H9 (cell line): ENCODE measurements at regions not wholly inside any gene's neighbourhood (a gene's known extent, or its start where the extent isn't known, plus 50 kb on each side); places are given as distances from the start of the nearest gene placed in this dataset.

Source experiments
- DNase-seq: peaks from one replicate; pipeline ENCODE4 v3.0.0-alpha.2; 2017
- H2AFZ ChIP-seq: one replicate; pipeline ENCODE4 v1.6.1; 2013; ENCODE audit warnings: mild to moderate bottlenecking, low read length, control low read depth, moderate library complexity
- H2AK5ac ChIP-seq: 2 replicates; pipeline ENCODE4 v1.6.1; 2013; ENCODE audit warnings: low read length, control low read depth, mixed read lengths; ENCODE audit not compliant: insufficient read length
- H2BK120ac ChIP-seq: one replicate; pipeline ENCODE4 v1.6.1; 2013; ENCODE audit warnings: low read depth, mild to moderate bottlenecking, low read length, control low read depth, inconsistent platforms; ENCODE audit not compliant: poor library complexity, severe bottlenecking
- H2BK12ac ChIP-seq: 2 replicates; pipeline ENCODE4 v1.6.1; 2013; ENCODE audit warnings: low read length, control low read depth, mixed read lengths, low read depth; ENCODE audit not compliant: insufficient read length
- H2BK15ac ChIP-seq: 2 replicates; pipeline ENCODE4 v1.6.1; 2013; ENCODE audit warnings: low read depth, low read length, control low read depth
- H2BK20ac ChIP-seq: one replicate; pipeline ENCODE4 v1.6.1; 2013; ENCODE audit warnings: low read depth, mild to moderate bottlenecking, low read length, control low read depth, inconsistent platforms; ENCODE audit not compliant: poor library complexity, severe bottlenecking
- H2BK5ac ChIP-seq: 2 replicates; pipeline ENCODE4 v1.6.1; 2013; ENCODE audit warnings: low read length, control low read depth, mixed read lengths; ENCODE audit not compliant: insufficient read length
- H3K14ac ChIP-seq: 2 replicates; pipeline ENCODE4 v1.6.1; 2013; ENCODE audit warnings: low read length, control low read depth; ENCODE audit not compliant: insufficient read depth
- H3K18ac ChIP-seq: 2 replicates; pipeline ENCODE4 v1.6.1; 2013; ENCODE audit warnings: low read depth, mild to moderate bottlenecking, mixed read lengths, low read length, control low read depth; ENCODE audit not compliant: insufficient read length
- H3K23ac ChIP-seq: 2 replicates; pipeline ENCODE4 v1.6.1; 2013; ENCODE audit warnings: low read length, control low read depth, mixed read lengths, low read depth; ENCODE audit not compliant: insufficient read length
- H3K23me2 ChIP-seq: 2 replicates; pipeline ENCODE4 v1.6.1; 2013; ENCODE audit warnings: low read depth, mild to moderate bottlenecking, mixed read lengths, low read length, control low read depth; ENCODE audit not compliant: insufficient read length, poor library complexity, severe bottlenecking
- H3K27ac ChIP-seq: 2 replicates; pipeline ENCODE4 v1.5.1; 2013; ENCODE audit warnings: low read length, control low read depth, mixed read lengths, low read depth; ENCODE audit not compliant: insufficient read length
- H3K27me3 ChIP-seq: 2 replicates; pipeline ENCODE4 v1.6.1; 2013; ENCODE audit warnings: low read length, control low read depth, inconsistent platforms; ENCODE audit not compliant: insufficient read depth
- H3K4ac ChIP-seq: 2 replicates; pipeline ENCODE4 v1.6.1; 2013; ENCODE audit warnings: low read depth, mild to moderate bottlenecking, control low read depth, inconsistent platforms, low read length, moderate library complexity
- H3K4me1 ChIP-seq: 2 replicates; pipeline ENCODE4 v1.6.1; 2013; ENCODE audit warnings: low read length, control low read depth, inconsistent platforms; ENCODE audit not compliant: insufficient read depth
- H3K4me2 ChIP-seq: 2 replicates; pipeline ENCODE4 v1.6.1; 2013; ENCODE audit warnings: low read length, control low read depth, mixed read lengths; ENCODE audit not compliant: insufficient read length, insufficient read depth
- H3K56ac ChIP-seq: 2 replicates; pipeline ENCODE4 v1.6.1; 2013; ENCODE audit warnings: low read depth, mild to moderate bottlenecking, mixed read lengths, low read length, control low read depth; ENCODE audit not compliant: insufficient read length
- H3K79me1 ChIP-seq: 2 replicates; pipeline ENCODE4 v1.6.1; 2013; ENCODE audit warnings: low read depth, mild to moderate bottlenecking, moderate library complexity, low read length, control low read depth, inconsistent platforms; ENCODE audit not compliant: insufficient read depth, poor library complexity, severe bottlenecking
- H3K79me2 ChIP-seq: 2 replicates; pipeline ENCODE4 v1.6.1; 2013; ENCODE audit warnings: low read length, control low read depth, inconsistent platforms; ENCODE audit not compliant: insufficient read depth
- H3K9ac ChIP-seq: 2 replicates; pipeline ENCODE4 v1.6.1; 2013; ENCODE audit warnings: low read length, control low read depth, mixed read lengths; ENCODE audit not compliant: insufficient read length; ENCODE audit errors: extremely low read depth
- H3K9me3 ChIP-seq: one replicate; pipeline ENCODE4 v1.6.1; 2013; ENCODE audit warnings: low read depth, low read length, inconsistent platforms; ENCODE audit not compliant: control insufficient read depth
- H3T11ph ChIP-seq: one replicate; pipeline ENCODE4 v1.6.1; 2013; ENCODE audit warnings: mild to moderate bottlenecking, low read length, control low read depth, inconsistent platforms
- H4K20me1 ChIP-seq: one replicate; pipeline ENCODE4 v1.6.1; 2013; ENCODE audit not compliant: control insufficient read depth, insufficient read length, insufficient read depth
- H4K5ac ChIP-seq: 2 replicates; pipeline ENCODE4 v1.6.1; 2013; ENCODE audit warnings: low read depth, mild to moderate bottlenecking, mixed read lengths, low read length, control low read depth; ENCODE audit not compliant: insufficient read length
- H4K8ac ChIP-seq: replicated peaks from 2 replicates; pipeline ENCODE4 v1.6.1; 2013; ENCODE audit warnings: low read length, control low read depth, mixed read lengths, low read depth; ENCODE audit not compliant: insufficient read length
- H4K91ac ChIP-seq: 2 replicates; pipeline ENCODE4 v1.6.1; 2013; ENCODE audit warnings: low read depth, mild to moderate bottlenecking, moderate library complexity, mixed read lengths, low read length, control low read depth; ENCODE audit not compliant: insufficient read length
- H3K27ac Mint-ChIP-seq, 3 experiments: 2 replicates in 2 of 3; 3 replicates in 1 of 3; pipeline ENCODE4 v1.8.0; 2020 to 2021; ENCODE audit warnings: mixed read lengths in 3 of 3, mild to moderate bottlenecking in 1 of 3, moderate library complexity in 1 of 3
- H3K27me3 Mint-ChIP-seq: 2 replicates; pipeline ENCODE4 v1.8.0; 2021; ENCODE audit warnings: low read depth, mild to moderate bottlenecking, moderate library complexity, mixed read lengths
- H3K36me3 Mint-ChIP-seq, 3 experiments: 2 replicates in 2 of 3; 3 replicates in 1 of 3; pipeline ENCODE4 v1.8.0; 2020 to 2021; ENCODE audit warnings: low read depth in 3 of 3, mixed read lengths in 3 of 3; ENCODE audit not compliant: insufficient read depth in 1 of 3
- H3K4me1 Mint-ChIP-seq, 2 experiments: 2 replicates each; pipeline ENCODE4 v1.8.0; 2020; ENCODE audit warnings: mixed read lengths in 2 of 2
- H3K4me3 Mint-ChIP-seq, 2 experiments: 2 replicates in 1 of 2; 3 replicates in 1 of 2; pipeline ENCODE4 v1.8.0; 2020 to 2021; ENCODE audit warnings: mild to moderate bottlenecking in 2 of 2, mixed read lengths in 2 of 2, moderate library complexity in 1 of 2
- H3K9me3 Mint-ChIP-seq, 2 experiments: 2 replicates in 1 of 2; 3 replicates in 1 of 2; pipeline ENCODE4 v1.8.0; 2020; ENCODE audit warnings: mild to moderate bottlenecking in 2 of 2, mixed read lengths in 2 of 2, moderate library complexity in 1 of 2
- CTCF ChIP-seq: fragments of 200-600 bp; sonication (generic); conservative IDR thresholded peaks from 3 replicates; pipeline ENCODE4 v1.8.0; 2021; ENCODE audit warnings: antibody characterized with exemption, mild to moderate bottlenecking
- WGBS: extraction: QIAGEN DNeasy Blood & Tissue Kit; methylation state at CpG from one replicate; pipeline ENCODE4 v1.1.7; 2013; ENCODE audit warnings: missing lambda C conversion rate, low lambda C conversion rate, mixed read lengths; ENCODE audit not compliant: insufficient read length; ENCODE audit errors: extremely low coverage; 5-methylcytosine and 5-hydroxymethylcytosine counted together

- Histone ChIP-seq H3T11ph (no peak overlapping the region), H3K4me2 (no peak overlapping the region)
- peak overlapping the region; percentile 78 to 91 (median 80); a peak in 6 of 7 replicates for H3K27ac Mint-ChIP-seq
Measured at GRCh38 chr1:80533775-80534334, 1266.9 kb upstream of the ADGRL2 start.

More at GRCh38 chr1:80533775-80534334, 1266.9 kb upstream of the ADGRL2 start:
- H4K8ac ChIP-seq, result no peak overlapping the region
- H3K4me3 Mint-ChIP-seq, result peak overlapping the region in 1 of 2 experiments; percentile 27; a peak in 3 of 5 replicates
- H3K23me2 ChIP-seq, result no peaks in the 10 kb centered on the region
- WGBS, result no CpG with 5 or more reads among the region's 2 CpGs
- H3K79me2 ChIP-seq, result no peaks in the 10 kb centered on the region
- H3K27me3 Mint-ChIP-seq, result no peaks in the 10 kb centered on the region
- H2BK120ac ChIP-seq, result no peak overlapping the region
- no peak overlapping the region for H3K23ac ChIP-seq
- no peak overlapping the region for H2BK15ac ChIP-seq
- no peak overlapping the region for H3K27ac ChIP-seq
- H3K4me1 Mint-ChIP-seq, result peaks cover 51 to 54% of the 10 kb centered on the region in 2 experiments
- DNase-seq, result no peak
- H3K56ac ChIP-seq, result no peak overlapping the region
- no peak overlapping the region for H3K14ac ChIP-seq
- no peak overlapping the region for H4K5ac ChIP-seq
- no peak for TF ChIP-seq CTCF
- H3K27me3 ChIP-seq, result no peaks in the 10 kb centered on the region
- H4K91ac ChIP-seq, result no peak overlapping the region
- H3K79me1 ChIP-seq, result no peaks in the 10 kb centered on the region
- no peak overlapping the region for H3K4ac ChIP-seq
- H2BK20ac ChIP-seq, result no peak overlapping the region
- H2AFZ ChIP-seq, result no peak overlapping the region
- H3K9me3 Mint-ChIP-seq, result no peaks in the 10 kb centered on the region
- no peak overlapping the region for H3K9ac ChIP-seq
- peaks cover 7% of the 10 kb centered on the region; the same call in 1 of the 2 replicates for H3K4me1 ChIP-seq
- no peaks in the 10 kb centered on the region for H3K36me3 Mint-ChIP-seq
- no peaks in the 10 kb centered on the region for H3K9me3 ChIP-seq
- H4K20me1 ChIP-seq, result no peaks in the 10 kb centered on the region
- no peak overlapping the region for H3K18ac ChIP-seq
- H2AK5ac ChIP-seq, result no peak overlapping the region
- H2BK5ac ChIP-seq, result no peak overlapping the region
- no peak overlapping the region for H2BK12ac ChIP-seq
